Astrocyte of the spinal cord (primary cell): ENCODE measurements at regions not wholly inside any gene's neighbourhood (a gene's known extent, or its start where the extent isn't known, plus 50 kb on each side); places are given as distances from the start of the nearest gene placed in this dataset.

ENCODE experiments used
- DNase-seq: peaks from one replicate; pipeline ENCODE4 v3.0.0; 2011; ENCODE audit warnings: low read depth, low spot score
- H3K4me3 ChIP-seq: 2 replicates; pipeline ENCODE4 v1.5.1; 2011; ENCODE audit warnings: low read depth, mild to moderate bottlenecking, low read length, moderate library complexity
- CTCF ChIP-seq: IDR thresholded peaks from 2 replicates; pipeline ENCODE4 v1.5.1; 2012; ENCODE audit warnings: low read depth, mild to moderate bottlenecking, low read length, inconsistent platforms
- in situ Hi-C: cut with HindIII; loops from 2 replicates; pipeline ENCODE4 v1.10.0; 2017; ENCODE audit warnings: low sequenced_read_pairs

GRCh38 chr2:120815292-120815691 lies 79.6 kb downstream of the GLI2 start:
- no peak for TF ChIP-seq CTCF
- no peak overlapping the region for H3K4me3 ChIP-seq
- in situ Hi-C loops = no loop called here
- no peak for DNase-seq

- no peak for TF ChIP-seq CTCF
- in situ Hi-C loops = no loop called here
- H3K4me3 ChIP-seq = no peak overlapping the region
- DNase-seq = no peak
Measured at GRCh38 chr2:120817136-120817955, 81.7 kb downstream of the GLI2 start.

- no peak for DNase-seq
- in situ Hi-C loops = no loop called here
Measured at GRCh38 chr2:120817956-120818325, 82.3 kb downstream of the GLI2 start.

GRCh38 chr2:120818441-120818920 lies 82.8 kb downstream of the GLI2 start:
- TF ChIP-seq CTCF = no peak
- peak; percentile 81 for DNase-seq
- H3K4me3 ChIP-seq = no peak overlapping the region
- in situ Hi-C loops = no loop called here

More at GRCh38 chr2:120817956-120818325, 82.3 kb downstream of the GLI2 start:
- no peak for TF ChIP-seq CTCF
- H3K4me3 ChIP-seq = no peak overlapping the region

GRCh38 chr2:120819720-120820210 lies 84.1 kb downstream of the GLI2 start:
- no peak overlapping the region for H3K4me3 ChIP-seq
- in situ Hi-C loops = no loop called here
- DNase-seq = no peak
- TF ChIP-seq CTCF = no peak

DNA sequence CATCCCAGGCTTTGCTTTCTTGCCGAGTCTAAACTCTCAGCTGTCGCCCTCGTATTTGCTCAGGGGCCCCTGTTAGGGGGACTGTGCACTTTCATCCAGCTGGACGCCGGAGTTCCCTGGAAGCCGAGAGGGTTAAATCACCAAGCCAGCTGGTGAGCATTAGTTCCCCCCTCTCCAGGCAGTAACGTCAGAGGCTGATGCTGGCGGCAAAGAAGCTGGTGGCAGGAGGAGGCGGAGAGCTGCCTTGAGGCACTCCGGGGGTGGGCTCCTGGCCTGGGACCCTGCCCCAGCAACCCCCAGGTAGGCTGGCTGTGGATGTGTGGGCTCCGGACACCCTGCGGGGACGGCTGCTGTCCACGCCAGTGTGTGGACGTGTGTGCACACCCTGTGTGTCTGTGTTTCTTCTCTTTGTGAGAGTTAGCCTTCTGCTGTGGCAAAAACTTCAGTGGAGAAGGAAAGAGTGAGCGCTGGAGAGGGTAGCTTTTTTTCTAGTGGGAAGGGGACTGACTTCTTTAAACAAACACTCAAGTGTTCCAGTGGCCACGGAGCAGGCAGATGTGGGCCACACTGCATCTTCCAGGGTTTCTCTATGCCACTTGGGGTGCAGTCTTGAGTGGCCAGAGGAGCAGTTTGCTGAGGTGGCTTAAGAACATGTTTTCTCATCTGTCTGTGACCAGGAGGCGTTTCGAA lies 84.7 kb downstream of the GLI2 start:
- peak; percentile 78 for DNase-seq
- no peak for TF ChIP-seq CTCF
- H3K4me3 ChIP-seq = peak overlapping the region; percentile 11
- in situ Hi-C loops = no loop called here
